GM19035 (cell line): ENCODE measurements at regions not wholly inside any gene's neighbourhood (a gene's known extent, or its start where the extent isn't known, plus 50 kb on each side); places are given as distances from the start of the nearest gene placed in this dataset.
"Not testable (repeated sequence)": the region's sequence is repeated elsewhere in the genome, so short reads cannot be mapped to it uniquely, and the experiment has no call there.

Experiments used
- ATAC-seq: cut with Tn5 transposase; IDR thresholded peaks from one replicate; pipeline ENCODE4 v1.9.1; 2021; ENCODE audit not compliant: unreplicated experiment

DNA sequence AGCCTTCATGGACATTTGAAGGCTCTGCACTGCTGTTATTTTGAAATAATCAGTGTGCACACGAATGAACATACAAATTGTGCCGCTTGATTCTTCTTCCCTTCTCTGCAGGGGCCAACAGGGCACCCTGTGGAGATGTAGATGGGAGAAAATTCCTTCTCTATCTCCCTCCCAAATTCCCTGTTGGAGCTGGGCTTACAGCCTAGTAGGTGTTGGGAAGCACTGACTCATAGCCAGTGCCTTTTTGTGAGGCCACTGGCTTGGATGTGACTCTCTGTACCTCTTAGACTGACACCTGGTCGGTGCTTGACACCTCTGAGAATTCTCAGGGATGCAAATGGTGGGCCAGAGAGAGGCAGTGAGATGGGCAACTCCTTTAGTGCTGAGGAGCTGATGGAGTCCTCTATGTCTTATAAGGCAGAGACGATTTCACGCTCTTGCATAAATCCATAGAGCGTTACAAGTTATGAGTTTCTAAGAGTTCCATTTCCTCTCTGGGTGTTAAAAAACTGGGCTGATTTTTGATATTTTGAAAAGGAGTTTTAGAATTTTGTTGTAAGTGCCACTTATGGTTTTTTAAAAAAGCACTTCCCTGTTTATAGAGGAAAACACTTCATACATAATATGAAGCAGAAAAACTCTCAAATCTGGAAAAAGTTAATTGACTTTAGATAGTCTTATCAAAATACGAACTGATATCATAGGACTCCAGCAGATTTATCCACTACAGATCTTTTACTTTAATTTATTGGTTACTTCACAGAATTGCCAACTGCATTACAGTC is 89.8 kb upstream of the MAP3K7 start:
- ATAC-seq, result no peak

DNA sequence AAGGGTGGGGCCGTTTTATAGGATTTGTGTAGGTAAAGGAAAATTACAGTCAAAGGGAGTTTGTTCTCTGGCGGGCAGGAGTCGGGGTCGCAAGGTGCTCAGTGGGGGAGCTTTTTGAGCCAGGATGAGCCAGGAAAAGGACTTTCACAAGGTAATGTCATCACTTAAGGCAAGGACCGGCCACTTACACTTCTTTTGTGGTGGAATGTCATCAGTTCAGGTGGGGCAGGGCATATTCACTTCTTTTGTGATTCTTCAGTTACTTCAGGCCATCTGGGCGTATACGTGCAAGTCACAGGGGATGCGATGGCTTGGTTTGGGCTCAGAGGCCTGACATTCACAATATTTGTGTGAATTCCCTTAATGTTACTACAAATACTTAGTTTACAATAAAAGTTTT is 88.2 kb upstream of the MAP3K7 start:
- ATAC-seq, result not testable (repeated sequence)

DNA sequence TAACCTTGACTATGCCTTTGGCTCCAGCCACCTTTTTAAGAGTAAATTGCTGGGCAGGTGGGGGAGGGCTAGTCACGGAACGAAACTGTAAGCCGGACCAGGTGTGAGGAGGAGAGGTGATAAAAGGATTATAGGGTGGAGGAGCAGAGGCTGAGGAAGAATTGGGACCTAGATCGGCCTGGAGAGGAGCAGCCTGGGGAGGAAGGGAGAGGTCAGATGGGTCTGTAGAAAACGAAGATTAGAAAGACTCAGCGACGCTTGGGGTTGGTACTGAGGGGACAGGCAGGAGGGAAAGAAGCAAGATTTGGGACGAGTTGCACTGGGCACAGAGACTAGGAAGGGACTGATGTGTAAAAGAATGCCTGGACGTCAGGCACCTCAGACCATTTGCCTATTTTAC is 87.2 kb upstream of the MAP3K7 start:
- not testable (repeated sequence) for ATAC-seq

DNA sequence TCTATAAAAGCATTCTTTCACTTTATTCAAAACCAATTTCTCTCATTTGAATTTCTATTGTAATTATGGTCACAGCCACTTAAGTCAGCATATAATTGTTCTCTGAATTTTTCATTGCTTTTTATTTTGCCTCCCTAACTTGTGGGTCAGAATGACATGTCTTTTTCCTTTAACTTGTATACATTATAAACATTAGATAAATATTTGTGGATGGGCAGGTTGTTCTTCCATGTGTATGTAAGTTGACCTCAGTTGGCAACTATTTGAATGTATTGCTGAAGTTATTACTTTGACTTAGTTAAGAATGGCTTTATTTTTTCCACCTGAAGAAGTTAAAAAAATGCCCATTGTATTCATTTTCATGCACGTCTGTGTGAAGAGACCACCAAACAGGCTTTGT is 83.0 kb upstream of the MAP3K7 start:
- no peak for ATAC-seq

GRCh38 chr6:90669420-90669819 is 82.5 kb upstream of the MAP3K7 start:
- ATAC-seq, result no peak

DNA sequence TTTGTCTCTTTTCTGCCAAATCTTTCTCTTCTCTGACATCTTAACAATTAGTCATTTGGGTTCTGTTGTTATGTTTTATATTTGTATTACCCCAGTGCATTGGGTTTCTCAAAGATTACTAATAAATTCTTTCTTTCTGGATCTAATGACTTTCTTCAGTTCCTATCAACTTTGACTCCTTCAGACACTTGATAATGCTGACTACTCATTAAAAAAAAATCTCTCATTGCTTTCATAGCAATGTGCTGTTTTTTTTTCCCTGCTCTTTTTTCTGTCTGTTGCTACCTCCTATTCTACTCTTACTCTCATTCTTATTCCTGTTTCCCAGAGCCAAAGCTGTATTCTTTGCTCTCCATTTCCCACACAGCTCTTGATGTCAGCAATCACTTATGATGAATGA is 81.3 kb upstream of the MAP3K7 start:
- no peak for ATAC-seq

- no peak for ATAC-seq
These were observed 77.0 kb upstream of the MAP3K7 start for GRCh38 chr6:90663873-90664272.

- no peak for ATAC-seq
These were observed 76.2 kb upstream of the MAP3K7 start for GRCh38 chr6:90663106-90663505.

DNA sequence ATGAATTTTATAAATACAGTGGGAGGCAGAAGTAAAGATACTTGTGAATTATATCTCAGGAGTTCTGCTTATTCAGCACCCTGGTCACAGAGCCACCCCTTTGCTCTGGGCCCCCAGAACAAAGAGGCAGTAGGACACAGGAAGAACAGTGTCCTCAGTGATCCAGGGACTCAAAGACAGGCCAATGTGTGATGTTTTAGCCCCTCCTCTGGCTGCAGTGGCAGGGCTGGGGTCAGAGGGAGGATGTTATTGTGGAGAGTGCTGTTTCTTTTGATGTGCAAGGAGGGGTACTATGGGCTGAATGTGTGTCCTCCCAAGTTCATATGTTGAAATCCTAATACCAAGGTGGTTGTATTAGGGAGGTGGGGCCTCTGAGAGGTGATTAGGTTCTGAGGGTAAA is 74.1 kb upstream of the MAP3K7 start:
- no peak for ATAC-seq

GRCh38 chr6:90658497-90658896 is 71.6 kb upstream of the MAP3K7 start:
- no peak for ATAC-seq

- no peak for ATAC-seq
These were observed 69.5 kb upstream of the MAP3K7 start for GRCh38 chr6:90656325-90656724.

DNA sequence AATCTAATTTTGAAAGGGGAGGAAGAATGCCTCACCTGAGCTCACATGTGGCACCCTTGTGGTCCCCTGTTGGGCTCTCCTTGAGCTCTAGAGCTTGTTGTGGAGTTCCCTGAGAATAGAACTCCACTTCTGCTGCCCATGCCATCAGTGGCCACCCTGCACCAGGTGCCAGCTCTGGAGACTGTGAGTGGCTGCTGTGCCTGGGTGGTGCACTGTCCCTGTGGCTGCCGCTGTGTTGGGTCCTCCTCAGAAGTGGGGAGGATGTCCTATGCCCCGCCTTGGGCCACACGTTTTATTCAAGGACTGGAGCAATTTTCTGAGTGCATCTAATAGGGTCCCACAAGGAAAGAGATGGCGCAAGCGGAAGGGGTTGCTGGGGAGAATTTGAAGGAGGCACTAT is 67.9 kb upstream of the MAP3K7 start:
- no peak for ATAC-seq

DNA sequence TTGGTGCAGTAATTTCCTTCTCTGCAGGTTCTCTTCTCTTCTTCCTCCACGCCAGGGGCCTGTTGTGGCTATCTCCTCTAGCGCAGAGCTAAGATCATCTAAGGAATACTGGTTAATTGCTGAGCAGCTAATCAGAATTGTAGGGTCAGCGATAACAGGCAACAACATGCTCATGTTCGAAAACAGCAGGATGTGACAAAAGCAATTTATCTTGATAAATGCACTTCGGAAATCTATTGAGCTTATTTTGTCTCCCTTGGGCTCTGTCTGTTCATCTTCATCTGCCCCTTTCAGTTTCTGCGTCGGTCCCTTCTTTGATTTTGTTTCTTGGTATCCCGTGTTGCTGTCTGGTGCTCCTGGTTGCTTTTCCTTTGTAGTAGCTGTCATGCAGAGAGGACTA is 67.3 kb upstream of the MAP3K7 start:
- ATAC-seq, result no peak

DNA sequence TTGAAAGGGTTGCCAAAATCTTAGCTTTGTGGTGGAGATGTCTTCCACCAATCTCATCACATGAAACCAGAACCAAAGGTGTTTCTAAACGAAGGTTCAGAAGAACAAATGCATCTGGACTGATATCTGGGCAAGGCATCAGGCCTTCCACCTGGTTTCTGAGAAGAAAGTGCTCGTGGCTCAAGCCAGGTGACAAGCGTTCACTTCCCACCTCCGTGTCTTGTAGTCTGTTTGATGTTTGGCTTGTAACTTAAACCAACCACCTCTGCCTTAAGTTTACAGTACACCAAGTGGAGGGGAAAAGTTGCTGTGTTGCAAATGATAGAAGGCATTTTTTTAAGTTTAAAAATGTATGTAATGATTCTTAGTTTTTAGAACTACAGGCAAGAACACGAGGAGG is 66.9 kb upstream of the MAP3K7 start:
- ATAC-seq, result no peak

DNA sequence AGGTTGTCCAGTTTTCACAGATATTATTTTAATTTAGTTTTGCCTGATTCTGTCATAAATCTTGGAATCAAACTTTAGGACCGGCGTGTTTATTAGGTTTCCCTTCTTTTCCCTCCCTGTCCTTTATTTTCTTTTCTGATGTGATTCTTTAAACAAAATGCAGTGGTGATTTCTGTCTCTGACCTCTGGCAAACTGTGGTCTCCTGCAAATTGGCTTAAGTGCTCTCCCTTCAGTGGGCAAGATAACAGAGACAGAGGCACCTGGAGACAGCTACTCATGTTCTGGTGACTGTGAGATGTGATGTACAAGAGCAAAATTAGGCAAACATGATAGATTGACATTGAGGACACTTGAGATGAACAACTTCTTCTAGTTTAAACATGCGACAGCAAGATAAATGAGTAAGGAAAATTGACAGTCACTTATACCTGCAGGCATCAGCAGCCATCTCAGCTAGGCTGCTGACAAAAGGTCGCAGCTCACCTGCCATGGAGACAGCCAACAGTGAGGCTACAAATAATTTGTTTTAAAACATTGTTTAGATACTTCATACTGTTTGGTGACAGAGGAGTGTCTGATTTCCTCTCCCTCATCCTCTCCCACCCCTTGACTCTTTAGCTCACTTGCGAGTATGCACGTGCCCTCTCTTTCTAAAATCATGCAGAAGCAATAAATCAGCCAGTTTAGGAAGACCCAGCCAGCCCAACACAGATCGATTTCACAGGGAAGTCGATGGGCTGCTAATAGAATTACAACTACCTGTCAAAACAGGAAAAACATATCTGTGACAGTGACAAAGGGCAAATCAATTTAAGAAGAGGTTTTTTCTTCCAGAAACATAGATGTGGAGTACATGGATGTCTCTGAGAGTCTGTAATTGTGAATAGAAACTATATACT is 63.4 kb upstream of the MAP3K7 start:
- ATAC-seq, result no peak

DNA sequence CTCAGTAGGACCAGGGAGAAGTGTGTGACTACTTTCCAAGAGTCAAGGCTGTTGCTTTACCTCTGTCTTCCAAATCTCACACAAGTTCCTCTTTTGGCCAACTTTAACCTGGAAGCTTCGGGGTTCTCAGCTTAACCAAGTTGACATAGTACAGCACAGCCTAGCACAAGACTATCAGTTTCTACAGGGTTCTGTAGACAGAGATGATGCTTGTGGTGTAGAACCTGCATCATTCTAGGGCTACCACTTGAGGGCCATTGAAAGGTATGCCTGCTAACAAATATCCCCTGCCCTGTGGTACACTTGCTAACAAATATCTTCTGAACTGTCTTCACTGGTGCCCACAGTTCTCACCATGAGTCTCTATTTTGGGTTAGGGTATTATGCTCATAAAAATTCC is 62.0 kb upstream of the MAP3K7 start:
- ATAC-seq, result no peak

- ATAC-seq, result no peak
These were observed 60.1 kb upstream of the MAP3K7 start for GRCh38 chr6:90646940-90647339.

DNA sequence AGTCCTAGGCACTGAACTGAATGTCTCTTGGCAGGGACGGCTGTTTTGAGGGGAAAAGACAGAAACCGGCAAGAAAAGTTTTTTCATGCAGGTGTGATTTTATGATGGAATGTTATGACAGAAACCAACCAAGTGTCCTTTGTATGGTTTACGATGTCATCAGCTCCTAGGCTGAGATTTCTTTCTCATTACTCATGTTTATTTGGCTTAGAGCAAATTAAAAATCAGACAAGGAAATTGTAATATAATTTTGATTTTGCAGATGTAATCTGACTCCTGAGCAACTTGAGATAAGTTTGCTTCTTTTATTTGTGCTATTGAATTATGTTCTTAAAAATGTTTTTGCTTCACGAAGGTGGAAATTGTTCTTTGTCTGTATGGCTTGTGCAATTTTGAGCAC is 58.8 kb upstream of the MAP3K7 start:
- no peak for ATAC-seq

DNA sequence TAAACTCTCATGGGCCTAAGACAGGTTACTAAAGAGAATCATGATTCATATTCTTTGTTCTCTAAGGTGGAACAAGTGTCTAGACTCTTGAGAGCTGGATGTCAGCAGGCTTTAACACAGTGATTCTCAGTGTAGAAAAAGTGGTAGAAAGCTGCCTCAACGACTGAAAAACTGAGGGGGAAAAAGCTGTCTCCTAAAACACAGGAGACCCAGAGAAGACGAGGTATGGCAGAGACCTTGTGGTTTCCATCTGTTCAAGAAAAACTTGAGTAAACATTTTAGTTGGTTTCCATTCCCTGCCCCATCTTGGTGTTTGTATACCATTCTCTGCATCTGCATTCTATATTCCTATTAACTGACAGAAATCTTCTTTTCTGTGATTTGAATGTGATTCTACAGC is 57.6 kb upstream of the MAP3K7 start:
- ATAC-seq, result no peak

GRCh38 chr6:90643381-90643780 is 56.5 kb upstream of the MAP3K7 start:
- no peak for ATAC-seq

- ATAC-seq, result no peak
These were observed 50.4 kb upstream of the MAP3K7 start for GRCh38 chr6:90637320-90637719.
